GM20000 (cell line): ENCODE measurements at regions not wholly inside any gene's neighbourhood (a gene's known extent, or its start where the extent isn't known, plus 50 kb on each side); places are given as distances from the start of the nearest gene placed in this dataset.

Experiments
- DNase-seq: peaks from one replicate; pipeline ENCODE4 v3.0.0; 2012; ENCODE audit warnings: low spot score
- CTCF ChIP-seq: IDR thresholded peaks from 2 replicates; pipeline ENCODE4 v1.5.1; 2012; ENCODE audit warnings: mild to moderate bottlenecking, control low read depth; ENCODE audit errors: extremely low read depth, missing control alignments

GRCh38 chr14:29348504-29348903 is 579.1 kb downstream of the PRKD1 start:
- DNase-seq = no peak
- no peak for TF ChIP-seq CTCF

- TF ChIP-seq CTCF = no peak
- no peak for DNase-seq
Observed at GRCh38 chr14:29350496-29350895, 577.2 kb downstream of the PRKD1 start.

- no peak for TF ChIP-seq CTCF
- DNase-seq = no peak
Observed at GRCh38 chr14:29351996-29352705, 575.5 kb downstream of the PRKD1 start.

GRCh38 chr14:29352706-29353080 is 575.0 kb downstream of the PRKD1 start:
- DNase-seq = no peak
- no peak for TF ChIP-seq CTCF

- DNase-seq = no peak
Observed at GRCh38 chr14:29353513-29353912, 574.1 kb downstream of the PRKD1 start.

GRCh38 chr14:29354486-29354885 is 573.2 kb downstream of the PRKD1 start:
- no peak for DNase-seq
- TF ChIP-seq CTCF = no peak

More at GRCh38 chr14:29353513-29353912, 574.1 kb downstream of the PRKD1 start:
- TF ChIP-seq CTCF = no peak

GRCh38 chr14:29355331-29355730 is 572.3 kb downstream of the PRKD1 start:
- TF ChIP-seq CTCF = no peak
- no peak for DNase-seq
